Neural cell (in vitro differentiated cells): ENCODE measurements at regions not wholly inside any gene's neighbourhood (a gene's known extent, or its start where the extent isn't known, plus 50 kb on each side); places are given as distances from the start of the nearest gene placed in this dataset.

Experiments used
- H2AFZ ChIP-seq: fragments of 200-600, 300-800 bp; sonication (generic), shearing (Covaris generic); 2 replicates; pipeline ENCODE4 v1.6.0; 2014; ENCODE audit warnings: low read depth, mild to moderate bottlenecking, antibody characterized with exemption, low read length, moderate library complexity
- H3F3A ChIP-seq: fragments of 200-600 bp; shearing (Covaris generic); 2 replicates; pipeline ENCODE4 v1.6.1; 2016; ENCODE audit warnings: mild to moderate bottlenecking, moderate library complexity, mixed read lengths, antibody characterized with exemption, low read length; ENCODE audit not compliant: insufficient read depth, poor library complexity, severe bottlenecking
- H3K27ac ChIP-seq: fragments of 200-600, 300-800 bp; sonication (generic), shearing (Covaris generic); 2 replicates; pipeline ENCODE4 v1.5.1; 2014; ENCODE audit warnings: mild to moderate bottlenecking, low read length, moderate library complexity
- H3K27me3 ChIP-seq: fragments of 300-800, 200-600 bp; sonication (generic), shearing (Covaris generic); 2 replicates; pipeline ENCODE4 v1.6.0; 2014; ENCODE audit warnings: mild to moderate bottlenecking, low read depth, low read length, moderate library complexity; ENCODE audit not compliant: insufficient read depth
- H3K36me3 ChIP-seq: fragments of 300-800, 200-600 bp; sonication (generic), shearing (Covaris generic); 2 replicates; pipeline ENCODE4 v1.5.1; 2014; ENCODE audit warnings: mild to moderate bottlenecking, antibody characterized with exemption, low read length, moderate library complexity; ENCODE audit not compliant: insufficient read depth
- H3K4me2 ChIP-seq: fragments of 300-800, 200-600 bp; sonication (generic), shearing (Covaris generic); 2 replicates; pipeline ENCODE4 v1.6.0; 2014; ENCODE audit warnings: mild to moderate bottlenecking, low read length
- H3K4me3 ChIP-seq: fragments of 300-800, 200-600 bp; sonication (generic), shearing (Covaris generic); 2 replicates; pipeline ENCODE4 v1.5.1; 2014; ENCODE audit warnings: mild to moderate bottlenecking, low read length, moderate library complexity
- H3K79me2 ChIP-seq: fragments of 200-600 bp; shearing (Covaris generic); replicated peaks from 2 replicates; pipeline ENCODE4 v1.6.0; 2014; ENCODE audit warnings: mild to moderate bottlenecking, low read length, moderate library complexity; ENCODE audit not compliant: insufficient read depth
- H3K9ac ChIP-seq: fragments of 300-800, 200-600 bp; sonication (generic), shearing (Covaris generic); 2 replicates; pipeline ENCODE4 v1.6.1; 2016; ENCODE audit warnings: mild to moderate bottlenecking, low read length, mixed read lengths
- H3K9me2 ChIP-seq: fragments of 200-600 bp; shearing (Covaris generic); 2 replicates; pipeline ENCODE4 v1.6.1; 2016; ENCODE audit warnings: mild to moderate bottlenecking, low read length, mixed read lengths; ENCODE audit not compliant: insufficient read depth
- H3K9me3 ChIP-seq: fragments of 200-600, 300-800 bp; sonication (generic), shearing (Covaris generic); 2 replicates; pipeline ENCODE4 v1.6.1; 2016; ENCODE audit warnings: mild to moderate bottlenecking, mixed run types, low read length, moderate library complexity, mixed read lengths
- H4K20me1 ChIP-seq: fragments of 200-600 bp; shearing (Covaris generic); 2 replicates; pipeline ENCODE4 v1.6.1; 2016; ENCODE audit warnings: mild to moderate bottlenecking, mixed run types; ENCODE audit not compliant: insufficient read depth
- EP300 ChIP-seq: fragments of 450-650 bp; conservative IDR thresholded peaks from 2 replicates; pipeline ENCODE4 v1.6.1; 2014; ENCODE audit warnings: antibody characterized with exemption, mild to moderate bottlenecking, moderate library complexity; ENCODE audit not compliant: poor library complexity, severe bottlenecking
- EZH2 ChIP-seq: fragments of 200-600, 300-800 bp; shearing (Covaris generic), sonication (generic); IDR thresholded peaks from 2 replicates; pipeline ENCODE4 v1.6.1; 2014; ENCODE audit warnings: antibody characterized with exemption, low read length, borderline replicate concordance, mild to moderate bottlenecking; ENCODE audit not compliant: insufficient read depth, poor library complexity, severe bottlenecking
- MXI1 ChIP-seq: fragments of 450-650 bp; conservative IDR thresholded peaks from 2 replicates; pipeline ENCODE4 v1.6.1; 2014; ENCODE audit warnings: antibody characterized with exemption, mild to moderate bottlenecking; ENCODE audit not compliant: poor library complexity, severe bottlenecking
- POLR2AphosphoS5 ChIP-seq: IDR thresholded peaks from 2 replicates; pipeline ENCODE4 v1.6.1; 2012
- RAD21 ChIP-seq: fragments of 450-650 bp; conservative IDR thresholded peaks from 2 replicates; pipeline ENCODE4 v1.6.1; 2014; ENCODE audit warnings: antibody characterized with exemption, mild to moderate bottlenecking, moderate library complexity
- REST ChIP-seq: IDR thresholded peaks from 2 replicates; pipeline ENCODE4 v1.6.1; 2012; ENCODE audit warnings: borderline replicate concordance
- SMC3 ChIP-seq: fragments of 450-650 bp; conservative IDR thresholded peaks from 2 replicates; pipeline ENCODE4 v1.6.1; 2014; ENCODE audit warnings: antibody characterized with exemption, mild to moderate bottlenecking, moderate library complexity; ENCODE audit not compliant: poor library complexity
- TAF1 ChIP-seq: IDR thresholded peaks from 2 replicates; pipeline ENCODE4 v1.6.1; 2012; ENCODE audit warnings: low read depth
- TF ChIP-seq, protein P1 (sequence below): fragments of 450-650 bp; IDR thresholded peaks from 2 replicates; pipeline ENCODE4 v1.5.1; 2014; ENCODE audit warnings: antibody characterized with exemption, mild to moderate bottlenecking, moderate library complexity; ENCODE audit not compliant: poor library complexity, severe bottlenecking

DNA sequence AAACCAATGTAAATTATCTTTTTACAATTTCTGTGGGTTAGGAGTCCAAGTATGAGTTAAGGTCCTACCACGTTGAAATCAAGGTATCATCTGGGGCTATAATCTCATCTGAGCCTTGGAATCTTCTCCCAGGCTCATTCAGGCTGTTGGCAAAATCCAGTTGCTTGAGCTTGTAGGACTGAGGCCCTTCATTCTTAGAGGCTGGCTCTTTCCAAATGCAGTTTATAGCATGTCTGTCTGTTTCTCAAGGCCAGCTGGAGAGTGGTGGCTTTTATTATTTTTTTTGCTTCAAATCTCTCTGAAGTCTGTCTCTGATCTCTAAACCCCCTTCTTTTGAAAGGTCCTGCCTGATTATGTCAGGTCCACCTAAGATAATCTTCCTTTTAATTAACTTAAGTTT, 177.2 kb upstream of the ASCC3 start:
- TF ChIP-seq RAD21, result no peak
- Histone ChIP-seq H3K79me2 (no peaks in the 10 kb centered on the region), H4K20me1 (no peaks in the 10 kb centered on the region), H3K27ac (no peak overlapping the region), H3K9me2 (no peaks in the 10 kb centered on the region), H3K9me3 (no peaks in the 10 kb centered on the region), H3K36me3 (no peaks in the 10 kb centered on the region), H3K4me3 (no peak overlapping the region), H2AFZ (no peak overlapping the region), H3F3A (no peaks in the 10 kb centered on the region), H3K9ac (no peak overlapping the region), H3K27me3 (no peaks in the 10 kb centered on the region), H3K4me2 (no peak overlapping the region)

- TF ChIP-seq EZH2 (no peak), EP300 (no peak), REST (no peak), MXI1 (no peak), RAD21 (no peak), POLR2AphosphoS5 (no peak), TAF1 (no peak), SMC3 (no peak)
- TF ChIP-seq, protein P1, sequence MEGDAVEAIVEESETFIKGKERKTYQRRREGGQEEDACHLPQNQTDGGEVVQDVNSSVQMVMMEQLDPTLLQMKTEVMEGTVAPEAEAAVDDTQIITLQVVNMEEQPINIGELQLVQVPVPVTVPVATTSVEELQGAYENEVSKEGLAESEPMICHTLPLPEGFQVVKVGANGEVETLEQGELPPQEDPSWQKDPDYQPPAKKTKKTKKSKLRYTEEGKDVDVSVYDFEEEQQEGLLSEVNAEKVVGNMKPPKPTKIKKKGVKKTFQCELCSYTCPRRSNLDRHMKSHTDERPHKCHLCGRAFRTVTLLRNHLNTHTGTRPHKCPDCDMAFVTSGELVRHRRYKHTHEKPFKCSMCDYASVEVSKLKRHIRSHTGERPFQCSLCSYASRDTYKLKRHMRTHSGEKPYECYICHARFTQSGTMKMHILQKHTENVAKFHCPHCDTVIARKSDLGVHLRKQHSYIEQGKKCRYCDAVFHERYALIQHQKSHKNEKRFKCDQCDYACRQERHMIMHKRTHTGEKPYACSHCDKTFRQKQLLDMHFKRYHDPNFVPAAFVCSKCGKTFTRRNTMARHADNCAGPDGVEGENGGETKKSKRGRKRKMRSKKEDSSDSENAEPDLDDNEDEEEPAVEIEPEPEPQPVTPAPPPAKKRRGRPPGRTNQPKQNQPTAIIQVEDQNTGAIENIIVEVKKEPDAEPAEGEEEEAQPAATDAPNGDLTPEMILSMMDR, result no peak
- Histone ChIP-seq H2AFZ (no peak overlapping the region), H3K4me3 (no peak overlapping the region), H3K27me3 (no peaks in the 10 kb centered on the region), H3F3A (no peaks in the 10 kb centered on the region), H3K27ac (no peak overlapping the region), H3K36me3 (no peaks in the 10 kb centered on the region), H4K20me1 (no peaks in the 10 kb centered on the region), H3K9ac (no peak overlapping the region), H3K4me2 (no peak overlapping the region), H3K9me2 (no peaks in the 10 kb centered on the region), H3K79me2 (no peaks in the 10 kb centered on the region), H3K9me3 (no peaks in the 10 kb centered on the region)
These were observed 185.4 kb upstream of the ASCC3 start for GRCh38 chr6:101066481-101066880.

GRCh38 chr6:101069191-101069795, 188.2 kb upstream of the ASCC3 start:
- Histone ChIP-seq H3K27ac (no peak overlapping the region), H4K20me1 (no peaks in the 10 kb centered on the region)
- TF ChIP-seq REST, result no peak
- no peak for TF ChIP-seq EZH2
- no peak for TF ChIP-seq TAF1
- TF ChIP-seq SMC3, result no peak
- no peak for TF ChIP-seq EP300
- TF ChIP-seq, protein P1, result no peak
- no peak for TF ChIP-seq POLR2AphosphoS5
- no peak for TF ChIP-seq MXI1

More at GRCh38 chr6:101069191-101069795, 188.2 kb upstream of the ASCC3 start:
- no peaks in the 10 kb centered on the region for H3K27me3 ChIP-seq
- no peaks in the 10 kb centered on the region for H3K79me2 ChIP-seq
- H3K36me3 ChIP-seq, result no peaks in the 10 kb centered on the region
- no peak overlapping the region for H3K9ac ChIP-seq
- no peaks in the 10 kb centered on the region for H3K9me2 ChIP-seq
- no peaks in the 10 kb centered on the region for H3K9me3 ChIP-seq
- no peak overlapping the region for H2AFZ ChIP-seq
- no peak overlapping the region for H3K4me2 ChIP-seq
- H3F3A ChIP-seq, result no peaks in the 10 kb centered on the region
- no peak overlapping the region for H3K4me3 ChIP-seq
